H1 (cell line): ENCODE measurements at regions not wholly inside any gene's neighbourhood (a gene's known extent, or its start where the extent isn't known, plus 50 kb on each side); places are given as distances from the start of the nearest gene placed in this dataset.

Source experiments
- CTCF ChIA-PET: fragments of 300-600 bp; sonication (Branson Sonifier 250); formaldehyde crosslinking; loops from one replicate; lab custom pipeline; 2021; ENCODE audit not compliant: partially characterized antibody; lab: Charles Lee
- POLR2A ChIA-PET: fragments of 300-600 bp; sonication (Branson Sonifier 250); formaldehyde crosslinking; loops from one replicate; lab custom pipeline; 2021; ENCODE audit warnings: inconsistent platforms; ENCODE audit not compliant: partially characterized antibody; lab: Charles Lee
- DNase-seq, 2 experiments: peaks; one replicate each; pipeline versions ENCODE4 v3.0.0 to v3.0.0-alpha.2; 2010 to 2022; ENCODE audit warnings: low spot score in 2 of 2, low read depth in 1 of 2, mixed read lengths in 1 of 2
- FAIRE-seq: peaks from 2 replicates; lab custom pipeline; 2011; peaks lifted over from hg19 to GRCh38; lab: Jason Lieb, UNC
- H2AFZ ChIP-seq: 2 replicates; pipeline ENCODE4 v1.8.1; 2012; ENCODE audit warnings: low read length, inconsistent platforms
- H2AK5ac ChIP-seq: 2 replicates; pipeline ENCODE4 v1.6.1; 2013; ENCODE audit warnings: low read depth, low read length
- H2BK120ac ChIP-seq: replicated peaks from 2 replicates; pipeline ENCODE3; 2013; ENCODE audit warnings: low read depth, low read length, inconsistent platforms
- H2BK12ac ChIP-seq: 2 replicates; pipeline ENCODE4 v1.6.1; 2013; ENCODE audit warnings: low read depth, low read length
- H2BK15ac ChIP-seq: 2 replicates; pipeline ENCODE4 v1.6.1; 2013; ENCODE audit warnings: low read length
- H2BK20ac ChIP-seq: 2 replicates; pipeline ENCODE4 v1.6.1; 2013; ENCODE audit warnings: low read length
- H2BK5ac ChIP-seq: 2 replicates; pipeline ENCODE4 v1.6.1; 2013; ENCODE audit warnings: low read depth, low read length
- H3K14ac ChIP-seq: 2 replicates; pipeline ENCODE4 v1.6.1; 2013; ENCODE audit warnings: inconsistent platforms; ENCODE audit not compliant: insufficient read length
- H3K18ac ChIP-seq: 2 replicates; pipeline ENCODE4 v1.6.1; 2013; ENCODE audit warnings: low read length; ENCODE audit errors: extremely low read depth
- H3K23ac ChIP-seq: 2 replicates; pipeline ENCODE4 v1.6.1; 2013; ENCODE audit warnings: inconsistent platforms; ENCODE audit not compliant: insufficient read length
- H3K23me2 ChIP-seq: 2 replicates; pipeline ENCODE4 v1.6.1; 2013; ENCODE audit warnings: low read depth, low read length
- H3K27ac ChIP-seq: 2 replicates; pipeline ENCODE4 v1.6.1; 2011; ENCODE audit warnings: low read depth, low read length, inconsistent platforms
- H3K27me3 ChIP-seq, 4 experiments: replicated peaks in 1 of 4; 1 replicate in 1 of 4; 2 replicates in 3 of 4; pipeline versions ENCODE4 v1.6.1 to v1.8.1; 2011 to 2013; ENCODE audit warnings: low read length in 3 of 4, mild to moderate bottlenecking in 3 of 4, inconsistent platforms in 2 of 4, mixed read lengths in 2 of 4, moderate library complexity in 1 of 4; ENCODE audit not compliant: control insufficient read depth in 3 of 4, insufficient read depth in 3 of 4; ENCODE audit errors: extremely low read depth in 1 of 4
- H3K36me3 ChIP-seq, 4 experiments: 2 replicates each; pipeline versions ENCODE4 v1.6.1 to v1.8.1; 2011 to 2013; ENCODE audit warnings: mild to moderate bottlenecking in 4 of 4, low read length in 3 of 4, moderate library complexity in 2 of 4, control low read depth in 1 of 4, inconsistent platforms in 1 of 4; ENCODE audit not compliant: insufficient read depth in 4 of 4, control insufficient read depth in 2 of 4
- H3K4ac ChIP-seq: replicated peaks from 2 replicates; pipeline ENCODE3; 2013; ENCODE audit warnings: low read length, low read depth, mixed read lengths, inconsistent platforms; ENCODE audit not compliant: insufficient read length
- H3K4me1 ChIP-seq, 4 experiments: replicated peaks in 1 of 4; 1 replicate in 1 of 4; 2 replicates in 3 of 4; pipeline versions ENCODE4 v1.6.1 to v1.8.1; 2011 to 2013; ENCODE audit warnings: low read length in 3 of 4, inconsistent platforms in 2 of 4, mixed read lengths in 1 of 4; ENCODE audit not compliant: insufficient read depth in 4 of 4, control insufficient read depth in 3 of 4
- H3K4me2 ChIP-seq, 2 experiments: 2 replicates each; pipeline versions ENCODE4 v1.6.1 to v1.8.1; 2011 to 2013; ENCODE audit warnings: low read depth in 2 of 2, low read length in 2 of 2, control low read depth in 1 of 2, inconsistent platforms in 1 of 2, mild to moderate bottlenecking in 1 of 2; ENCODE audit not compliant: insufficient read depth in 1 of 2
- H3K4me3 ChIP-seq, 4 experiments: fragments of 200-600, 300-600 bp in 1 of 4; sonication (generic), shearing (Covaris generic), sonication (Bioruptor Twin) in 1 of 4; 2 replicates each; pipeline versions ENCODE4 v1.5.1 to v1.8.1; 2011 to 2016; ENCODE audit warnings: low read length in 4 of 4, low read depth in 3 of 4, control low read depth in 2 of 4, inconsistent platforms in 2 of 4, mild to moderate bottlenecking in 2 of 4, mixed read lengths in 1 of 4, moderate library complexity in 1 of 4; ENCODE audit not compliant: insufficient read depth in 2 of 4; ENCODE audit errors: extremely low read depth in 1 of 4
- H3K56ac ChIP-seq: replicated peaks from 2 replicates; pipeline ENCODE3; 2013; ENCODE audit warnings: low read depth, mild to moderate bottlenecking, mixed read lengths, low read length, inconsistent platforms; ENCODE audit not compliant: insufficient read length
- H3K79me1 ChIP-seq: 2 replicates; pipeline ENCODE4 v1.6.1; 2013; ENCODE audit warnings: low read depth, low read length, control low read depth
- H3K79me2 ChIP-seq, 2 experiments: 2 replicates each; pipeline versions ENCODE4 v1.6.1 to v1.8.1; 2012 to 2013; ENCODE audit warnings: low read length in 2 of 2, mild to moderate bottlenecking in 2 of 2, inconsistent platforms in 1 of 2; ENCODE audit not compliant: insufficient read depth in 2 of 2, control insufficient read depth in 1 of 2
- H3K9ac ChIP-seq, 4 experiments: replicated peaks in 1 of 4; 1 replicate in 1 of 4; 2 replicates in 3 of 4; pipeline versions ENCODE4 v1.6.1 to v1.8.1; 2011 to 2013; ENCODE audit warnings: low read depth in 3 of 4, low read length in 3 of 4, control low read depth in 2 of 4, mild to moderate bottlenecking in 2 of 4, moderate library complexity in 2 of 4, inconsistent platforms in 1 of 4; ENCODE audit errors: extremely low read depth in 1 of 4
- H3K9me3 ChIP-seq, 2 experiments: 2 replicates each; pipeline versions ENCODE4 v1.6.1 to v1.8.1; 2012 to 2013; ENCODE audit warnings: mild to moderate bottlenecking in 2 of 2, moderate library complexity in 2 of 2, control low read depth in 1 of 2, inconsistent platforms in 1 of 2, low read depth in 1 of 2, low read length in 1 of 2, mixed read lengths in 1 of 2; ENCODE audit not compliant: insufficient read depth in 2 of 2
- H4K20me1 ChIP-seq, 2 experiments: replicated peaks in 1 of 2; 2 replicates each; pipeline versions ENCODE3 to v1.8.1; 2011 to 2013; ENCODE audit warnings: inconsistent platforms in 2 of 2, low read length in 2 of 2, mild to moderate bottlenecking in 1 of 2; ENCODE audit not compliant: insufficient read depth in 2 of 2, control insufficient read depth in 1 of 2
- H4K5ac ChIP-seq: 2 replicates; pipeline ENCODE4 v1.6.1; 2013; ENCODE audit warnings: low read length, low read depth, mixed read lengths, inconsistent platforms; ENCODE audit not compliant: insufficient read length
- H4K8ac ChIP-seq: 2 replicates; pipeline ENCODE4 v1.8.0; 2013; ENCODE audit warnings: mild to moderate bottlenecking, moderate library complexity, low read length, inconsistent platforms; ENCODE audit not compliant: insufficient read depth; ENCODE audit errors: extremely low read depth
- H4K91ac ChIP-seq: replicated peaks from 2 replicates; pipeline ENCODE3; 2013; ENCODE audit warnings: low read length, mixed read lengths, inconsistent platforms; ENCODE audit not compliant: insufficient read length
- CREB1 ChIP-seq: IDR thresholded peaks from 2 replicates; pipeline ENCODE4 v1.6.1; 2012; ENCODE audit warnings: inconsistent platforms
- HDAC2 ChIP-seq, 2 experiments: fragments of 300-600 bp in 1 of 2; sonication (generic) in 1 of 2; IDR thresholded peaks; 2 replicates each; pipeline ENCODE4 v1.6.1; 2011 to 2012; ENCODE audit warnings: low read depth in 2 of 2, low read length in 2 of 2, mild to moderate bottlenecking in 2 of 2, moderate library complexity in 2 of 2, borderline replicate concordance in 1 of 2, inconsistent platforms in 1 of 2
- HDAC6 ChIP-seq: IDR thresholded peaks from one replicate; pipeline ENCODE4 v1.7.1; 2012; ENCODE audit warnings: low read depth, mild to moderate bottlenecking, inconsistent platforms, low read length, moderate library complexity
- MAFK ChIP-seq: IDR thresholded peaks from 2 replicates; pipeline ENCODE4 v1.6.1; 2012; ENCODE audit warnings: low read depth, mild to moderate bottlenecking, improper control_type of control experiment, low read length
- POU5F1 ChIP-seq: IDR thresholded peaks from 2 replicates; pipeline ENCODE4 v1.6.1; 2011; ENCODE audit warnings: low read depth, mild to moderate bottlenecking, low read length, moderate library complexity
- SIX5 ChIP-seq: IDR thresholded peaks from 2 replicates; pipeline ENCODE4 v1.6.1; 2011; ENCODE audit warnings: mild to moderate bottlenecking, low read depth, low read length
- SUZ12 ChIP-seq: fragments of 200-600 bp; sonication (generic); IDR thresholded peaks from 2 replicates; pipeline ENCODE4 v1.6.1; 2012; ENCODE audit warnings: mild to moderate bottlenecking, inconsistent platforms, low read length, moderate library complexity, mixed read lengths
- WGBS, 2 experiments: shearing (Covaris generic) in 1 of 2; methylation state at CpG; one replicate each; pipeline versions ENCODE4 v1.1.6 to v1.1.7; 2013 to 2015; ENCODE audit warnings: low lambda C conversion rate in 2 of 2, mixed read lengths in 2 of 2, inconsistent platforms in 1 of 2, low coverage in 1 of 2, missing lambda C conversion rate in 1 of 2; ENCODE audit not compliant: insufficient replicate concordance in 2 of 2, insufficient coverage in 1 of 2, insufficient read length in 1 of 2; ENCODE audit errors: extremely low coverage in 1 of 2, missing lambda C conversion rate in 1 of 2; 5-methylcytosine and 5-hydroxymethylcytosine counted together
- TF ChIP-seq, protein P1 (sequence below): IDR thresholded peaks from 2 replicates; pipeline ENCODE4 v1.6.1; 2012; ENCODE audit warnings: inconsistent platforms

DNA sequence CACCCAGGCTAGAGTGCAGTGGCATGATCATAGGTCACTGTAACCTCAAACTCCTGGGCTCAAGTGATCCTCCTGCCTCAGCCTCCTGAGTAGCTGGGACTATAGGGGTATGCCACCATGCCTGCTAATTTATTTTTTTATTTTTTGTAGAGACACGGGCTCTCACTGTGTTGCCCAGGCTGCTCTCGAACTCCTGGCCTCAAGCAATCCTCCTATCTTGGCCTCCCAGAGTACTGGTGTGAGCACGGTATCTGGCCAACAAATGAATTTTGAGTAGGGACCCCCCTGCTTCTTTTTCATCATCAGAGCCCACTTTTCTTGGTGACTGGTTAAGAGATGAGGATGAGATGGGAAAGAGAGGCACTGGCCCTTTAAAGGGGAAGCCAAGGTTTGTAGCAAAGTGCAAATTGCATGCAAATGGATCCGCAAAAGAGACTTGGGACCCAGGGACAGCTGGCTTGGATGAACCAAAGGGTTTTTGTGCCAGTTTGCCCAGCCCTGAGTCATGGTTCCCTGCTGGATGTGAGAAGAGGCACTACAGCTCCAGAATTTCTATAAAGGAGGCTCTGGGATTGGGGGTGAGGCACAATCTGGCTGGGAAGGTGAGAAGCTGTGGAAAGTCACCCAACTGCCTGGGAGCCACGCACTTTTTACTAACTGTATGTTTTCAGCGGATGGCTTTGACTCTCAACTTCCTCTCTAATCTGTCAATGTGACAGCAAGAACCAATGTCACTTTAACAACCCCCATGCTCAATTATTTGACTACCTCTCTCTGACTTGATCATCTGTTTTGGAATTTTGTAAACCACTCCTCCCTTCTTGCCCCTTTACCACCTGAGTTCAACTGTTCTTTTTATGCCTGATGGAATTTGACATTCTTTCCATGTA, 58.7 kb upstream of the RNF24 start:
- Histone ChIP-seq H2BK12ac (no peak overlapping the region), H4K5ac (no peak overlapping the region), H3K9ac (no peak overlapping the region), H2BK20ac (no peak overlapping the region), H3K9me3 (no peaks in the 10 kb centered on the region), H2AK5ac (no peak overlapping the region), H3K4me1 (peaks cover 0 to 3% (median 0%) of the 10 kb centered on the region in 4 experiments; a peak in 1 of 7 replicates), H3K79me1 (no peaks in the 10 kb centered on the region), H4K91ac (no peak overlapping the region), H2AFZ (no peak overlapping the region), H3K4ac (no peak overlapping the region), H3K23ac (no peak overlapping the region), H2BK15ac (no peak overlapping the region), H3K56ac (no peak overlapping the region), H3K14ac (no peak overlapping the region), H3K27ac (no peak overlapping the region), H3K36me3 (no peaks in the 10 kb centered on the region), H3K4me3 (no peak overlapping the region), H3K79me2 (no peaks in the 10 kb centered on the region), H4K20me1 (no peaks in the 10 kb centered on the region), H3K27me3 (no peaks in the 10 kb centered on the region), H3K23me2 (no peaks in the 10 kb centered on the region), H2BK5ac (no peak overlapping the region), H3K18ac (no peak overlapping the region), H2BK120ac (no peak overlapping the region), H3K4me2 (no peak overlapping the region; a peak in 1 of 4 replicates), H4K8ac (no peak overlapping the region)
- DNase-seq (peak in 1 of 2 experiments; percentile 38), FAIRE-seq (no peak)
- CTCF ChIA-PET = interaction anchor here (0.6 to 4.9 kb wide), 17 partner anchors 10 to 363 kb away, joined by 3 to 41 read pairs (median 4); partner anchors contain the start of gene RNF24
- TF ChIP-seq CREB1 (no peak), POU5F1 (no peak), HDAC6 (no peak), MAFK (no peak), SIX5 (no peak), HDAC2 (IDR thresholded peaks at IDR 0.05; ENCODE audit: borderline replicate concordance in 1 of 2, low read depth in 2 of 2, low read length in 2 of 2) (no peak), SUZ12 (no peak)
- TF ChIP-seq, protein P1, sequence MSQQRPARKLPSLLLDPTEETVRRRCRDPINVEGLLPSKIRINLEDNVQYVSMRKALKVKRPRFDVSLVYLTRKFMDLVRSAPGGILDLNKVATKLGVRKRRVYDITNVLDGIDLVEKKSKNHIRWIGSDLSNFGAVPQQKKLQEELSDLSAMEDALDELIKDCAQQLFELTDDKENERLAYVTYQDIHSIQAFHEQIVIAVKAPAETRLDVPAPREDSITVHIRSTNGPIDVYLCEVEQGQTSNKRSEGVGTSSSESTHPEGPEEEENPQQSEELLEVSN = no peak
- WGBS, 2 experiments = 81% methylated on average over 6 of the region's 6 CpGs; no CpG with 5 or more reads in 1 of the 2 experiments
- POLR2A ChIA-PET = interaction anchor here (1.0 to 8.0 kb wide), 3 partner anchors 11 to 219 kb away, joined by 3 to 57 read pairs (median 3); no protein-coding TSS in a partner anchor
